H9 (cell line): ENCODE measurements at regions not wholly inside any gene's neighbourhood (a gene's known extent, or its start where the extent isn't known, plus 50 kb on each side); places are given as distances from the start of the nearest gene placed in this dataset.

Experiments used
- DNase-seq: peaks from one replicate; pipeline ENCODE4 v3.0.0-alpha.2; 2017
- H2AFZ ChIP-seq: one replicate; pipeline ENCODE4 v1.6.1; 2013; ENCODE audit warnings: mild to moderate bottlenecking, low read length, control low read depth, moderate library complexity
- H2AK5ac ChIP-seq: 2 replicates; pipeline ENCODE4 v1.6.1; 2013; ENCODE audit warnings: low read length, control low read depth, mixed read lengths; ENCODE audit not compliant: insufficient read length
- H2BK120ac ChIP-seq: one replicate; pipeline ENCODE4 v1.6.1; 2013; ENCODE audit warnings: low read depth, mild to moderate bottlenecking, low read length, control low read depth, inconsistent platforms; ENCODE audit not compliant: poor library complexity, severe bottlenecking
- H2BK12ac ChIP-seq: 2 replicates; pipeline ENCODE4 v1.6.1; 2013; ENCODE audit warnings: low read length, control low read depth, mixed read lengths, low read depth; ENCODE audit not compliant: insufficient read length
- H2BK15ac ChIP-seq: 2 replicates; pipeline ENCODE4 v1.6.1; 2013; ENCODE audit warnings: low read depth, low read length, control low read depth
- H2BK20ac ChIP-seq: one replicate; pipeline ENCODE4 v1.6.1; 2013; ENCODE audit warnings: low read depth, mild to moderate bottlenecking, low read length, control low read depth, inconsistent platforms; ENCODE audit not compliant: poor library complexity, severe bottlenecking
- H2BK5ac ChIP-seq: 2 replicates; pipeline ENCODE4 v1.6.1; 2013; ENCODE audit warnings: low read length, control low read depth, mixed read lengths; ENCODE audit not compliant: insufficient read length
- H3K14ac ChIP-seq: 2 replicates; pipeline ENCODE4 v1.6.1; 2013; ENCODE audit warnings: low read length, control low read depth; ENCODE audit not compliant: insufficient read depth
- H3K18ac ChIP-seq: 2 replicates; pipeline ENCODE4 v1.6.1; 2013; ENCODE audit warnings: low read depth, mild to moderate bottlenecking, mixed read lengths, low read length, control low read depth; ENCODE audit not compliant: insufficient read length
- H3K23ac ChIP-seq: 2 replicates; pipeline ENCODE4 v1.6.1; 2013; ENCODE audit warnings: low read length, control low read depth, mixed read lengths, low read depth; ENCODE audit not compliant: insufficient read length
- H3K23me2 ChIP-seq: 2 replicates; pipeline ENCODE4 v1.6.1; 2013; ENCODE audit warnings: low read depth, mild to moderate bottlenecking, mixed read lengths, low read length, control low read depth; ENCODE audit not compliant: insufficient read length, poor library complexity, severe bottlenecking
- H3K27ac ChIP-seq: 2 replicates; pipeline ENCODE4 v1.5.1; 2013; ENCODE audit warnings: low read length, control low read depth, mixed read lengths, low read depth; ENCODE audit not compliant: insufficient read length
- H3K27me3 ChIP-seq: 2 replicates; pipeline ENCODE4 v1.6.1; 2013; ENCODE audit warnings: low read length, control low read depth, inconsistent platforms; ENCODE audit not compliant: insufficient read depth
- H3K4ac ChIP-seq: 2 replicates; pipeline ENCODE4 v1.6.1; 2013; ENCODE audit warnings: low read depth, mild to moderate bottlenecking, control low read depth, inconsistent platforms, low read length, moderate library complexity
- H3K4me1 ChIP-seq: 2 replicates; pipeline ENCODE4 v1.6.1; 2013; ENCODE audit warnings: low read length, control low read depth, inconsistent platforms; ENCODE audit not compliant: insufficient read depth
- H3K4me2 ChIP-seq: 2 replicates; pipeline ENCODE4 v1.6.1; 2013; ENCODE audit warnings: low read length, control low read depth, mixed read lengths; ENCODE audit not compliant: insufficient read length, insufficient read depth
- H3K56ac ChIP-seq: 2 replicates; pipeline ENCODE4 v1.6.1; 2013; ENCODE audit warnings: low read depth, mild to moderate bottlenecking, mixed read lengths, low read length, control low read depth; ENCODE audit not compliant: insufficient read length
- H3K79me1 ChIP-seq: 2 replicates; pipeline ENCODE4 v1.6.1; 2013; ENCODE audit warnings: low read depth, mild to moderate bottlenecking, moderate library complexity, low read length, control low read depth, inconsistent platforms; ENCODE audit not compliant: insufficient read depth, poor library complexity, severe bottlenecking
- H3K79me2 ChIP-seq: 2 replicates; pipeline ENCODE4 v1.6.1; 2013; ENCODE audit warnings: low read length, control low read depth, inconsistent platforms; ENCODE audit not compliant: insufficient read depth
- H3K9ac ChIP-seq: 2 replicates; pipeline ENCODE4 v1.6.1; 2013; ENCODE audit warnings: low read length, control low read depth, mixed read lengths; ENCODE audit not compliant: insufficient read length; ENCODE audit errors: extremely low read depth
- H3K9me3 ChIP-seq: one replicate; pipeline ENCODE4 v1.6.1; 2013; ENCODE audit warnings: low read depth, low read length, inconsistent platforms; ENCODE audit not compliant: control insufficient read depth
- H3T11ph ChIP-seq: one replicate; pipeline ENCODE4 v1.6.1; 2013; ENCODE audit warnings: mild to moderate bottlenecking, low read length, control low read depth, inconsistent platforms
- H4K20me1 ChIP-seq: one replicate; pipeline ENCODE4 v1.6.1; 2013; ENCODE audit not compliant: control insufficient read depth, insufficient read length, insufficient read depth
- H4K5ac ChIP-seq: 2 replicates; pipeline ENCODE4 v1.6.1; 2013; ENCODE audit warnings: low read depth, mild to moderate bottlenecking, mixed read lengths, low read length, control low read depth; ENCODE audit not compliant: insufficient read length
- H4K8ac ChIP-seq: replicated peaks from 2 replicates; pipeline ENCODE4 v1.6.1; 2013; ENCODE audit warnings: low read length, control low read depth, mixed read lengths, low read depth; ENCODE audit not compliant: insufficient read length
- H4K91ac ChIP-seq: 2 replicates; pipeline ENCODE4 v1.6.1; 2013; ENCODE audit warnings: low read depth, mild to moderate bottlenecking, moderate library complexity, mixed read lengths, low read length, control low read depth; ENCODE audit not compliant: insufficient read length
- H3K27ac Mint-ChIP-seq, 3 experiments: 2 replicates in 2 of 3; 3 replicates in 1 of 3; pipeline ENCODE4 v1.8.0; 2020 to 2021; ENCODE audit warnings: mixed read lengths in 3 of 3, mild to moderate bottlenecking in 1 of 3, moderate library complexity in 1 of 3
- H3K27me3 Mint-ChIP-seq: 2 replicates; pipeline ENCODE4 v1.8.0; 2021; ENCODE audit warnings: low read depth, mild to moderate bottlenecking, moderate library complexity, mixed read lengths
- H3K36me3 Mint-ChIP-seq, 3 experiments: 2 replicates in 2 of 3; 3 replicates in 1 of 3; pipeline ENCODE4 v1.8.0; 2020 to 2021; ENCODE audit warnings: low read depth in 3 of 3, mixed read lengths in 3 of 3; ENCODE audit not compliant: insufficient read depth in 1 of 3
- H3K4me1 Mint-ChIP-seq, 2 experiments: 2 replicates each; pipeline ENCODE4 v1.8.0; 2020; ENCODE audit warnings: mixed read lengths in 2 of 2
- H3K4me3 Mint-ChIP-seq, 2 experiments: 2 replicates in 1 of 2; 3 replicates in 1 of 2; pipeline ENCODE4 v1.8.0; 2020 to 2021; ENCODE audit warnings: mild to moderate bottlenecking in 2 of 2, mixed read lengths in 2 of 2, moderate library complexity in 1 of 2
- H3K9me3 Mint-ChIP-seq, 2 experiments: 2 replicates in 1 of 2; 3 replicates in 1 of 2; pipeline ENCODE4 v1.8.0; 2020; ENCODE audit warnings: mild to moderate bottlenecking in 2 of 2, mixed read lengths in 2 of 2, moderate library complexity in 1 of 2
- CTCF ChIP-seq: fragments of 200-600 bp; sonication (generic); conservative IDR thresholded peaks from 3 replicates; pipeline ENCODE4 v1.8.0; 2021; ENCODE audit warnings: antibody characterized with exemption, mild to moderate bottlenecking
- WGBS: extraction: QIAGEN DNeasy Blood & Tissue Kit; methylation state at CpG from one replicate; pipeline ENCODE4 v1.1.7; 2013; ENCODE audit warnings: missing lambda C conversion rate, low lambda C conversion rate, mixed read lengths; ENCODE audit not compliant: insufficient read length; ENCODE audit errors: extremely low coverage; 5-methylcytosine and 5-hydroxymethylcytosine counted together

DNA sequence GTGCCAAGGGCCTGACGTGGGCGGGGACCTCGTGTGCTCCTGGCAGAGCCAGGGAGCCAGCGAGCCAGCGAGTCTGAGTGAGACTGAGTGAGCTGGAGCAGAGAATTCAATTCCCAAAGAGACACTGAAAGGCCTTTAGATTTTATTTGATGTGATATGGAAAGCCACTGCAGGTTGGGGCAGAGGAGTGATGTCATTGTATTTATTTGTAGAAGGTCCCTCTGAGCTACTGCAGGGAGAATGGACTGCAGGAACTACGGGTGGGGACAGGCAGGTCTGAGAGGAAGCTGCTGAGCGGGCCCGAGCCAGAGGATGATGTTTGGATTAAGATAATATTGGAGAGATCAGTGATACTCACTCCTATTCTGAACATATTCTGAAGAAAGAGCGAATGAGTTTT, 445.8 kb upstream of the ANKRD30A start:
- Histone ChIP-seq H3K23ac (no peak overlapping the region), H2AK5ac (no peak overlapping the region), H2AFZ (no peak overlapping the region), H3K79me2 (no peaks in the 10 kb centered on the region), H4K20me1 (no peaks in the 10 kb centered on the region), H2BK12ac (no peak overlapping the region), H4K91ac (no peak overlapping the region), H3K56ac (no peak overlapping the region), H3K79me1 (no peaks in the 10 kb centered on the region), H3K4me1 (no peaks in the 10 kb centered on the region), H3K4me2 (no peak overlapping the region), H2BK120ac (no peak overlapping the region), H3K23me2 (no peaks in the 10 kb centered on the region), H3K9ac (no peak overlapping the region), H3K18ac (no peak overlapping the region), H2BK20ac (no peak overlapping the region), H3K4ac (no peak overlapping the region), H3T11ph (no peak overlapping the region), H2BK15ac (no peak overlapping the region), H3K14ac (no peak overlapping the region), H3K27me3 (no peaks in the 10 kb centered on the region), H2BK5ac (no peak overlapping the region), H3K27ac (no peak overlapping the region), H4K8ac (no peak overlapping the region), H4K5ac (no peak overlapping the region), H3K9me3 (no peaks in the 10 kb centered on the region)
- DNase-seq, result no peak
- no CpG with 5 or more reads among the region's 9 CpGs for WGBS
- H3K4me1 Mint-ChIP-seq, result no peaks in the 10 kb centered on the region; a peak in 1 of 4 replicates
- H3K4me3 Mint-ChIP-seq, result no peak overlapping the region
- TF ChIP-seq CTCF, result no peak
- no peaks in the 10 kb centered on the region for H3K27me3 Mint-ChIP-seq
- peak overlapping the region in 1 of 3 experiments; percentile 46; a peak in 2 of 7 replicates for H3K27ac Mint-ChIP-seq
- no peaks in the 10 kb centered on the region for H3K36me3 Mint-ChIP-seq
- no peaks in the 10 kb centered on the region for H3K9me3 Mint-ChIP-seq
